ENCODE measurements at regions not wholly inside any gene's neighbourhood (a gene's known extent, or its start where the extent isn't known, plus 50 kb on each side); places are given as distances from the start of the nearest gene placed in this dataset.

DNA sequence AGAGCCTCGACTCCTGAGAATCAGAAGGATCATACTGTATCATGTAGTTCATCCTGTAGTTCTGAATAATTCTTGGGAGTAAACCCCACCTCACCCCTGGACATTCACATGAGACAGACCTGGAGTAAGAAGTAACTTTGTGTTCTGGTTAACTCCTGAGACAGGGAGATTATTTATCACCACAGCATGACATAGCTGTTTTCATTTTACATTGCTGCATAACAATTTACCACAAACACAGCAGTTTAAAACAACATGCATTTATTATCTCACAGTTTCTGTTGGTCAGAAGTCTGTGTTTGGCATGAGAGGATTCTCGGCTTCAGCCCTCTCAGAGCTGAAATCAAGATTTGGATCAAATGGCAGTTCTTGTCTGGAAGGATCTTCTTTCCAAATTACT, 855.8 kb upstream of the FANCL start:
- Histone ChIP-seq H3K9ac (ENCODE audit: low read length) (no peak overlapping the region), H4K20me1 (ENCODE audit: low read depth, low read length) (no peaks in the 10 kb centered on the region), H3K9me3 (ENCODE audit: insufficient read depth, low read length) (no peaks in the 10 kb centered on the region), H3K4me2 (ENCODE audit: low read depth, low read length, poor library complexity, severe bottlenecking) (no peak overlapping the region), H3K9me2 (replicated peaks; ENCODE audit: insufficient read depth, low read length) (no peaks in the 10 kb centered on the region), H3K79me2 (ENCODE audit: insufficient read depth, low read length) (no peaks in the 10 kb centered on the region), H2AFZ (ENCODE audit: low read depth, low read length, severe bottlenecking) (no peak overlapping the region), H3K4me3 (ENCODE audit: insufficient read depth, low read length, poor library complexity, severe bottlenecking) (no peak overlapping the region), H3K36me3 (ENCODE audit: low read length) (no peaks in the 10 kb centered on the region), H3F3A (ENCODE audit: insufficient read depth) (no peaks in the 10 kb centered on the region), H3K27me3 (ENCODE audit: low read length) (no peaks in the 10 kb centered on the region), H3K27ac (ENCODE audit: low read depth, low read length) (no peak overlapping the region)
- TF ChIP-seq EZH2phosphoT487 (conservative IDR thresholded peaks at IDR 0.05; ENCODE audit: low read length) = no peak
- TF ChIP-seq, protein P1, sequence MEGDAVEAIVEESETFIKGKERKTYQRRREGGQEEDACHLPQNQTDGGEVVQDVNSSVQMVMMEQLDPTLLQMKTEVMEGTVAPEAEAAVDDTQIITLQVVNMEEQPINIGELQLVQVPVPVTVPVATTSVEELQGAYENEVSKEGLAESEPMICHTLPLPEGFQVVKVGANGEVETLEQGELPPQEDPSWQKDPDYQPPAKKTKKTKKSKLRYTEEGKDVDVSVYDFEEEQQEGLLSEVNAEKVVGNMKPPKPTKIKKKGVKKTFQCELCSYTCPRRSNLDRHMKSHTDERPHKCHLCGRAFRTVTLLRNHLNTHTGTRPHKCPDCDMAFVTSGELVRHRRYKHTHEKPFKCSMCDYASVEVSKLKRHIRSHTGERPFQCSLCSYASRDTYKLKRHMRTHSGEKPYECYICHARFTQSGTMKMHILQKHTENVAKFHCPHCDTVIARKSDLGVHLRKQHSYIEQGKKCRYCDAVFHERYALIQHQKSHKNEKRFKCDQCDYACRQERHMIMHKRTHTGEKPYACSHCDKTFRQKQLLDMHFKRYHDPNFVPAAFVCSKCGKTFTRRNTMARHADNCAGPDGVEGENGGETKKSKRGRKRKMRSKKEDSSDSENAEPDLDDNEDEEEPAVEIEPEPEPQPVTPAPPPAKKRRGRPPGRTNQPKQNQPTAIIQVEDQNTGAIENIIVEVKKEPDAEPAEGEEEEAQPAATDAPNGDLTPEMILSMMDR (IDR thresholded peaks at IDR 0.05; ENCODE audit: insufficient read depth, low read length, poor library complexity, severe bottlenecking) = no peak

GRCh38 chr2:59093571-59093970, 852.4 kb upstream of the FANCL start:
- Histone ChIP-seq H4K20me1 (ENCODE audit: low read depth, low read length) (no peaks in the 10 kb centered on the region), H3F3A (ENCODE audit: insufficient read depth) (no peaks in the 10 kb centered on the region), H3K27ac (ENCODE audit: low read depth, low read length) (no peak overlapping the region), H3K9ac (ENCODE audit: low read length) (no peak overlapping the region), H3K4me3 (ENCODE audit: insufficient read depth, low read length, poor library complexity, severe bottlenecking) (no peak overlapping the region), H3K36me3 (ENCODE audit: low read length) (no peaks in the 10 kb centered on the region), H2AFZ (ENCODE audit: low read depth, low read length, severe bottlenecking) (no peak overlapping the region), H3K4me2 (ENCODE audit: low read depth, low read length, poor library complexity, severe bottlenecking) (no peak overlapping the region), H3K27me3 (ENCODE audit: low read length) (no peaks in the 10 kb centered on the region), H3K9me3 (ENCODE audit: insufficient read depth, low read length) (no peaks in the 10 kb centered on the region), H3K9me2 (replicated peaks; ENCODE audit: insufficient read depth, low read length) (no peaks in the 10 kb centered on the region), H3K79me2 (ENCODE audit: insufficient read depth, low read length) (no peaks in the 10 kb centered on the region)
- TF ChIP-seq EZH2phosphoT487 (conservative IDR thresholded peaks at IDR 0.05; ENCODE audit: low read length) = no peak
- TF ChIP-seq, protein P1 (IDR thresholded peaks at IDR 0.05; ENCODE audit: insufficient read depth, low read length, poor library complexity, severe bottlenecking) = no peak

DNA sequence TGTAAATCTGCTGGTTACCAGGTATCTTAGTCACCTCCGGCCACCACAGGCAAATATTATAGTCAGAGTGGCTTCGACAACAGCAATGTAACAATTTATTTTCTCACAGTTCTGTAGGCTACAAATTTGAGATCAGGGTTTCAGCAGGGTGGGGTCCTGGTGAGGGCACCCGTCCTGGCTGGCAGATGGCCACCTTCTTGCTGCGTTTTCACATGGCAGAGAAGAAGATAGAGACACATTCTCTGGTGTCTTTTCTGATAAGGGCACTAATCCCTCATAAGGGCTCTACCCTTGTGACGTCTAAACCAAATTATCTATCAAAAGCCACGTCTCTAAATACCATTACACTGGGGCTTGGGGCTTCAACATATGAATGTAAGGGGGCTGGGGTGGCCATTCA, 843.2 kb upstream of the FANCL start:
- Histone ChIP-seq H3K4me3 (ENCODE audit: insufficient read depth, low read length, poor library complexity, severe bottlenecking) (no peak overlapping the region), H3F3A (ENCODE audit: insufficient read depth) (no peaks in the 10 kb centered on the region), H4K20me1 (ENCODE audit: low read depth, low read length) (no peaks in the 10 kb centered on the region), H3K4me2 (ENCODE audit: low read depth, low read length, poor library complexity, severe bottlenecking) (no peak overlapping the region), H3K9me3 (ENCODE audit: insufficient read depth, low read length) (no peaks in the 10 kb centered on the region), H3K27me3 (ENCODE audit: low read length) (no peaks in the 10 kb centered on the region), H3K79me2 (ENCODE audit: insufficient read depth, low read length) (no peaks in the 10 kb centered on the region), H3K9me2 (replicated peaks; ENCODE audit: insufficient read depth, low read length) (no peaks in the 10 kb centered on the region), H3K27ac (ENCODE audit: low read depth, low read length) (no peak overlapping the region), H3K9ac (ENCODE audit: low read length) (no peak overlapping the region), H2AFZ (ENCODE audit: low read depth, low read length, severe bottlenecking) (no peak overlapping the region), H3K36me3 (ENCODE audit: low read length) (no peaks in the 10 kb centered on the region)
- no peak for TF ChIP-seq EZH2phosphoT487 (conservative IDR thresholded peaks at IDR 0.05; ENCODE audit: low read length)
- TF ChIP-seq, protein P1 (IDR thresholded peaks at IDR 0.05; ENCODE audit: insufficient read depth, low read length, poor library complexity, severe bottlenecking) = no peak
